Endothelial cell of umbilical vein (primary cell): ENCODE measurements at regions not wholly inside any gene's neighbourhood (a gene's known extent, or its start where the extent isn't known, plus 50 kb on each side); places are given as distances from the start of the nearest gene placed in this dataset.

Experiments
- BruUV-seq: library from RNA; stranded (reverse); fragments of 400-500 nt; replicated peaks from 2 replicates; lab custom pipeline; 2021; lab: Mats Ljungman, UMichigan
- CTCF ChIA-PET: fragments of 300-600, 350-600 bp; sonication (Branson Sonifier 250); formaldehyde crosslinking; loops from one replicate; lab custom pipeline; 2021; ENCODE audit warnings: antibody characterized with exemption, inconsistent platforms; lab: Charles Lee
- POLR2A ChIA-PET: fragments of 300-600, 350-600 bp; sonication (Branson Sonifier 250); formaldehyde crosslinking; loops from one replicate; lab custom pipeline; 2021; ENCODE audit warnings: antibody characterized with exemption, inconsistent platforms; lab: Charles Lee
- DNase-seq: peaks from one replicate; pipeline ENCODE4 v3.0.0-alpha.2; 2011; ENCODE audit warnings: low read depth, low spot score
- FAIRE-seq: peaks from 2 replicates; lab custom pipeline; 2011; peaks lifted over from hg19 to GRCh38; lab: Jason Lieb, UNC
- H2AFZ ChIP-seq: 2 replicates; pipeline ENCODE4 v1.6.0; 2012; ENCODE audit warnings: low read depth, low read length, control low read depth, inconsistent platforms
- H3K27ac ChIP-seq: 2 replicates; pipeline ENCODE4 v1.5.1; 2011; ENCODE audit warnings: low read depth, mild to moderate bottlenecking, control low read depth, low read length, moderate library complexity; ENCODE audit not compliant: insufficient read depth
- H3K27me3 ChIP-seq, 2 experiments: 2 replicates each; pipeline versions ENCODE4 v1.6.0 to v1.6.1; 2011; ENCODE audit warnings: low read length in 2 of 2, mixed read lengths in 1 of 2; ENCODE audit not compliant: control insufficient read depth in 2 of 2, insufficient read depth in 2 of 2
- H3K36me3 ChIP-seq, 2 experiments: 2 replicates in 1 of 2; 3 replicates in 1 of 2; pipeline ENCODE4 v1.5.1; 2011; ENCODE audit warnings: low read length in 2 of 2, mild to moderate bottlenecking in 1 of 2, moderate library complexity in 1 of 2; ENCODE audit not compliant: control insufficient read depth in 2 of 2, insufficient read depth in 2 of 2; ENCODE audit errors: extremely low read depth in 1 of 2
- H3K4me1 ChIP-seq: 3 replicates; pipeline ENCODE4 v1.5.1; 2011; ENCODE audit warnings: mild to moderate bottlenecking, low read length; ENCODE audit not compliant: control insufficient read depth, insufficient read depth; ENCODE audit errors: extremely low read depth
- H3K4me2 ChIP-seq: 2 replicates; pipeline ENCODE4 v1.6.1; 2011; ENCODE audit warnings: low read length, control low read depth, mixed read lengths; ENCODE audit not compliant: insufficient read depth
- H3K4me3 ChIP-seq, 3 experiments: fragments of 200-600 bp in 1 of 3; sonication (generic), shearing (Covaris generic) in 1 of 3; replicated peaks in 1 of 3; 2 replicates each; pipeline ENCODE4 v1.5.1; 2011 to 2016; ENCODE audit warnings: control low read depth in 3 of 3, low read length in 3 of 3, mild to moderate bottlenecking in 2 of 3, inconsistent platforms in 1 of 3, low read depth in 1 of 3, moderate library complexity in 1 of 3; ENCODE audit not compliant: insufficient read depth in 1 of 3
- H3K79me2 ChIP-seq: 2 replicates; pipeline ENCODE4 v1.6.0; 2012; ENCODE audit warnings: low read length, inconsistent platforms; ENCODE audit not compliant: control insufficient read depth, insufficient read depth
- H3K9ac ChIP-seq: replicated peaks from 2 replicates; pipeline ENCODE3; 2011; ENCODE audit warnings: low read length, control low read depth; ENCODE audit not compliant: insufficient read depth; ENCODE audit errors: extremely low read depth
- H3K9me1 ChIP-seq: replicated peaks from 3 replicates; pipeline ENCODE4 v1.6.0; 2011; ENCODE audit warnings: mild to moderate bottlenecking, low read length; ENCODE audit not compliant: control insufficient read depth, insufficient read depth; ENCODE audit errors: extremely low read depth
- H3K9me3 ChIP-seq: replicated peaks from 2 replicates; pipeline ENCODE4 v1.5.1; 2012; ENCODE audit warnings: low read length, inconsistent platforms; ENCODE audit not compliant: control insufficient read depth, insufficient read depth
- H4K20me1 ChIP-seq: replicated peaks from 2 replicates; pipeline ENCODE3; 2011; ENCODE audit warnings: mild to moderate bottlenecking, low read length; ENCODE audit not compliant: control insufficient read depth, insufficient read depth; ENCODE audit errors: extremely low read depth
- EZH2 ChIP-seq: IDR thresholded peaks from 2 replicates; pipeline ENCODE4 v1.6.1; 2012; ENCODE audit warnings: borderline replicate concordance, low read depth, mild to moderate bottlenecking, moderate library complexity, low read length, inconsistent platforms; ENCODE audit not compliant: severe bottlenecking
- POLR2AphosphoS5 ChIP-seq: IDR thresholded peaks from 2 replicates; pipeline ENCODE4 v1.6.1; 2012; ENCODE audit warnings: low read depth, mild to moderate bottlenecking, control low read depth, low read length, moderate library complexity; ENCODE audit not compliant: insufficient read depth
- dilution Hi-C: fragments of 300-500 bp; cut with MboI; formaldehyde crosslinking; loops from one replicate; pipeline ENCODE4 v1.15.0; 2019; ENCODE audit warnings: low sequenced_read_pairs; ENCODE audit not compliant: extremely low pct_ligation_motif_present
- intact Hi-C: fragments of 100-400 bp; cut with micrococcal nuclease; formaldehyde crosslinking; loops from one replicate; pipeline ENCODE4 v1.10.0; 2022

- Histone ChIP-seq H3K27ac (no peak overlapping the region), H3K9me3 (no peaks in the 10 kb centered on the region), H3K4me1 (no peaks in the 10 kb centered on the region), H2AFZ (no peak overlapping the region), H3K9ac (no peak overlapping the region), H3K4me2 (no peak overlapping the region), H3K27me3 (no peaks in the 10 kb centered on the region), H3K9me1 (no peaks in the 10 kb centered on the region), H3K79me2 (no peaks in the 10 kb centered on the region), H3K36me3 (no peaks in the 10 kb centered on the region), H3K4me3 (no peak overlapping the region), H4K20me1 (no peaks in the 10 kb centered on the region)
- no peak for TF ChIP-seq EZH2
- no peak for TF ChIP-seq POLR2AphosphoS5
- BruUV-seq: no TSS peak
- dilution Hi-C loops (no loop called here), intact Hi-C loops (no loop called here)
- POLR2A ChIA-PET: no interaction called here
- DNase-seq (no peak), FAIRE-seq (no peak)
- CTCF ChIA-PET: no interaction called here
Observed at GRCh38 chr6:145442110-145442509, 293.2 kb downstream of the EPM2A start.

- Histone ChIP-seq H3K4me2 (no peak overlapping the region), H2AFZ (no peak overlapping the region), H3K79me2 (no peaks in the 10 kb centered on the region), H3K9ac (no peak overlapping the region), H3K4me3 (no peak overlapping the region), H3K27me3 (no peaks in the 10 kb centered on the region), H3K27ac (no peak overlapping the region), H3K36me3 (no peaks in the 10 kb centered on the region), H3K9me1 (no peaks in the 10 kb centered on the region), H4K20me1 (no peaks in the 10 kb centered on the region), H3K9me3 (no peaks in the 10 kb centered on the region), H3K4me1 (no peaks in the 10 kb centered on the region)
- CTCF ChIA-PET: no interaction called here
- intact Hi-C loops (no loop called here), dilution Hi-C loops (no loop called here)
- DNase-seq (no peak), FAIRE-seq (no peak)
- TF ChIP-seq EZH2: no peak
- POLR2A ChIA-PET: no interaction called here
- BruUV-seq: no TSS peak
Observed at GRCh38 chr6:145445674-145446073, 289.6 kb downstream of the EPM2A start.
